ENCODE measurements at regions not wholly inside any gene's neighbourhood (a gene's known extent, or its start where the extent isn't known, plus 50 kb on each side); places are given as distances from the start of the nearest gene placed in this dataset.

DNA sequence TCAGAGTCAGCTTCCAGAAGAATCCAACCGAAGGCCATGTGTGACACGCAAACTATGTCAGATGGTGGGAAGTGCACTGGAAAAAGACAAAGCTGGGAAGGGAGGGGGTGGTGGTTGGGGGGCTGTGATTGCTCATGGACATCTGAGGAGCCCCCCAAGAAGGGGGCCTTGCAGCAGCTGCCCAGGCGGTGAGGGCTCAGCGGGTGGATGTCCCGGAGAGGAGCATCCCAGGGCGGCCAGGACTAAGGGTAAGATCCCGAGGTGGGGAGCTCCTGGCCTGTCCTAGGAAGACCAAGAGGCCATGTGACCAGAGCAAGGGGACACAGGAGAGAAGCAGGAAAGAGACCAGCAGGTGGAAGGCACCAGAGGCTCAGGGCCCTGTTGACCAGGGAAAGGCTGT is 299.5 kb downstream of the PREX1 start:
- H3F3A ChIP-seq (ENCODE audit: control insufficient read depth, insufficient read depth) = no peaks in the 10 kb centered on the region
- H3K9me3 ChIP-seq (ENCODE audit: control insufficient read depth, insufficient read depth, low read length) = no peaks in the 10 kb centered on the region
- TF ChIP-seq, protein P1, sequence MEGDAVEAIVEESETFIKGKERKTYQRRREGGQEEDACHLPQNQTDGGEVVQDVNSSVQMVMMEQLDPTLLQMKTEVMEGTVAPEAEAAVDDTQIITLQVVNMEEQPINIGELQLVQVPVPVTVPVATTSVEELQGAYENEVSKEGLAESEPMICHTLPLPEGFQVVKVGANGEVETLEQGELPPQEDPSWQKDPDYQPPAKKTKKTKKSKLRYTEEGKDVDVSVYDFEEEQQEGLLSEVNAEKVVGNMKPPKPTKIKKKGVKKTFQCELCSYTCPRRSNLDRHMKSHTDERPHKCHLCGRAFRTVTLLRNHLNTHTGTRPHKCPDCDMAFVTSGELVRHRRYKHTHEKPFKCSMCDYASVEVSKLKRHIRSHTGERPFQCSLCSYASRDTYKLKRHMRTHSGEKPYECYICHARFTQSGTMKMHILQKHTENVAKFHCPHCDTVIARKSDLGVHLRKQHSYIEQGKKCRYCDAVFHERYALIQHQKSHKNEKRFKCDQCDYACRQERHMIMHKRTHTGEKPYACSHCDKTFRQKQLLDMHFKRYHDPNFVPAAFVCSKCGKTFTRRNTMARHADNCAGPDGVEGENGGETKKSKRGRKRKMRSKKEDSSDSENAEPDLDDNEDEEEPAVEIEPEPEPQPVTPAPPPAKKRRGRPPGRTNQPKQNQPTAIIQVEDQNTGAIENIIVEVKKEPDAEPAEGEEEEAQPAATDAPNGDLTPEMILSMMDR (IDR thresholded peaks at IDR 0.05; ENCODE audit: low read depth, low read length, poor library complexity, severe bottlenecking) = no peak
- TF ChIP-seq EZH2phosphoT487 (IDR thresholded peaks at IDR 0.05; ENCODE audit: borderline replicate concordance, low read length) = no peak
- 0 out of 2 replicates have a peak, but pooled peaks cover 3% of the 10 kb centered on the region for H3K27me3 ChIP-seq (ENCODE audit: control insufficient read depth, low read length)
- H3K9me2 ChIP-seq (replicated peaks; ENCODE audit: control insufficient read depth, low read length) = no peaks in the 10 kb centered on the region
- no peaks in the 10 kb centered on the region for H4K20me1 ChIP-seq (ENCODE audit: control insufficient read depth, insufficient read depth, low read depth, low read length)
- H3K4me1 ChIP-seq (ENCODE audit: control insufficient read depth, low read length) = peaks cover 12% of the 10 kb centered on the region
- no peak overlapping the region for H3K4me2 ChIP-seq (ENCODE audit: low read length)
- H3K79me2 ChIP-seq (ENCODE audit: control insufficient read depth, low read length) = no peaks in the 10 kb centered on the region
- H3K36me3 ChIP-seq (ENCODE audit: control insufficient read depth, low read length) = no peaks in the 10 kb centered on the region
- H3K4me3 ChIP-seq (ENCODE audit: low read length) = no peak overlapping the region
- H3K27ac ChIP-seq (ENCODE audit: low read depth, low read length) = no peak overlapping the region

DNA sequence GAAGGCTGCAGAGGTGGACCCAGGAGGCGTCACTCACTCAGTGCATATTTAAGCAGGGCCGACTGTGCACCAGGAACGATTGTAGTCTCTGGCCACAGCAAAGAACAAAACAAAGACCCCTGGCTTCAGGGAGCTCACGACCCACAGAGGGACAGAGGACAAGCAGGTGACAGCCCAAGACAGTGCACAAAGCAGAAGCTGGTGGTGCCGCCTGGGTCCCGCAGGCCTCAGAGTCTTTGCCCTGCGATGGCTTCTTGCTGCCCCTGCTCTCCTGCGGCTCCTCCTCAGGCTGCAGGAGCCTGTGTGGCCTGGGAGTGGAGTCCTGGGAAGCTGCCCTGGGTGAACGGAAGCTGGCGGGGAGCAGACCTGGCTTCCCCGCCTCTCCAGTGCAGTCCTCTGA is 300.0 kb downstream of the PREX1 start:
- Histone ChIP-seq H3F3A (ENCODE audit: control insufficient read depth, insufficient read depth) (no peaks in the 10 kb centered on the region), H3K79me2 (ENCODE audit: control insufficient read depth, low read length) (no peaks in the 10 kb centered on the region), H3K9me2 (replicated peaks; ENCODE audit: control insufficient read depth, low read length) (no peaks in the 10 kb centered on the region), H3K9me3 (ENCODE audit: control insufficient read depth, insufficient read depth, low read length) (no peaks in the 10 kb centered on the region), H3K27ac (ENCODE audit: low read depth, low read length) (no peak overlapping the region), H3K4me2 (ENCODE audit: low read length) (no peak overlapping the region), H3K36me3 (ENCODE audit: control insufficient read depth, low read length) (no peaks in the 10 kb centered on the region), H4K20me1 (ENCODE audit: control insufficient read depth, insufficient read depth, low read depth, low read length) (no peaks in the 10 kb centered on the region), H3K27me3 (ENCODE audit: control insufficient read depth, low read length) (0 out of 2 replicates have a peak, but pooled peaks cover 3% of the 10 kb centered on the region), H3K4me1 (ENCODE audit: control insufficient read depth, low read length) (peaks cover 12% of the 10 kb centered on the region), H3K4me3 (ENCODE audit: low read length) (no peak overlapping the region)
- no peak for TF ChIP-seq EZH2phosphoT487 (IDR thresholded peaks at IDR 0.05; ENCODE audit: borderline replicate concordance, low read length)
- TF ChIP-seq, protein P1 (IDR thresholded peaks at IDR 0.05; ENCODE audit: low read depth, low read length, poor library complexity, severe bottlenecking) = no peak

DNA sequence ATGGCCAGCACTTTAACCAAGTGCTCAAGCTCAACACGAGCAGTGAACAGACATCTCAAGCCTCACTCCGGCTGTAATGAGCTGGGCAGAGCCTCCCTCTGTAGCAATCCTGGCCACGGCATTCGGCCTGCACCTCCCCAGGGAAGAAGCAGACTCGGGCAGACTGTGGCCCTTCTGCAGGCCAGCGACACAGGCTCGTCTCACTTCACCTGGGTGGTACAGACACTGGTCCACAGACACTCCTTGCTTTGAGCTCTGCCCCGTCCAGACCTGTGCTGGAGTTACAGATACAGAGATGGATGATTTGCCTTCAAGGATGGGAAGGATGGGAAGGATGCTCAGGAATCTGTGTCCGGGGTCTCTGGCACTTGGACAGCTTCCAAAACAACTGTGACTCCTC is 300.9 kb downstream of the PREX1 start:
- Histone ChIP-seq H3K4me2 (ENCODE audit: low read length) (no peak overlapping the region), H3K27ac (ENCODE audit: low read depth, low read length) (no peak overlapping the region), H3K36me3 (ENCODE audit: control insufficient read depth, low read length) (no peaks in the 10 kb centered on the region), H3K4me1 (ENCODE audit: control insufficient read depth, low read length) (peaks cover 12% of the 10 kb centered on the region), H3K27me3 (ENCODE audit: control insufficient read depth, low read length) (0 out of 2 replicates have a peak, but pooled peaks cover 3% of the 10 kb centered on the region), H3K79me2 (ENCODE audit: control insufficient read depth, low read length) (no peaks in the 10 kb centered on the region), H4K20me1 (ENCODE audit: control insufficient read depth, insufficient read depth, low read depth, low read length) (no peaks in the 10 kb centered on the region), H3F3A (ENCODE audit: control insufficient read depth, insufficient read depth) (no peaks in the 10 kb centered on the region), H3K9me3 (ENCODE audit: control insufficient read depth, insufficient read depth, low read length) (no peaks in the 10 kb centered on the region), H3K9me2 (replicated peaks; ENCODE audit: control insufficient read depth, low read length) (no peaks in the 10 kb centered on the region), H3K4me3 (ENCODE audit: low read length) (no peak overlapping the region)
- no peak for TF ChIP-seq EZH2phosphoT487 (IDR thresholded peaks at IDR 0.05; ENCODE audit: borderline replicate concordance, low read length)
- TF ChIP-seq, protein P1 (IDR thresholded peaks at IDR 0.05; ENCODE audit: low read depth, low read length, poor library complexity, severe bottlenecking) = no peak
